Large intestine (tissue), 3 donors: ENCODE measurements at regions not wholly inside any gene's neighbourhood (a gene's known extent, or its start where the extent isn't known, plus 50 kb on each side); places are given as distances from the start of the nearest gene placed in this dataset.

Experiments
- DNase-seq, 2 donors: peaks; one replicate each; pipeline versions ENCODE4 v3.0.0 to v3.0.0-alpha.2; 2013
- H3K27ac ChIP-seq: one replicate; pipeline ENCODE4 v1.5.1; 2013; ENCODE audit warnings: low read length
- H3K27me3 ChIP-seq: 2 replicates; pipeline ENCODE4 v1.6.1; 2013; ENCODE audit warnings: low read length; ENCODE audit not compliant: control insufficient read depth, insufficient read depth
- H3K36me3 ChIP-seq: 2 replicates; pipeline ENCODE4 v1.6.1; 2013; ENCODE audit warnings: low read length; ENCODE audit not compliant: control insufficient read depth, insufficient read depth
- H3K4me1 ChIP-seq: one replicate; pipeline ENCODE4 v1.6.1; 2013; ENCODE audit warnings: low read length; ENCODE audit not compliant: control insufficient read depth, insufficient read depth
- H3K4me3 ChIP-seq: one replicate; pipeline ENCODE4 v1.5.1; 2013; ENCODE audit warnings: low read length
- H3K9me3 ChIP-seq: one replicate; pipeline ENCODE4 v1.6.1; 2013; ENCODE audit warnings: mild to moderate bottlenecking, low read depth, low read length, moderate library complexity; ENCODE audit not compliant: control insufficient read depth
- WGBS: methylation state at CpG from one replicate; pipeline ENCODE4 v1.1.5; 2013; ENCODE audit warnings: low lambda C conversion rate; ENCODE audit not compliant: insufficient coverage; 5-methylcytosine and 5-hydroxymethylcytosine counted together

GRCh38 chr12:131345521-131346436, 365.1 kb upstream of the SFSWAP start:
- no peak overlapping the region for H3K27ac ChIP-seq

DNA sequence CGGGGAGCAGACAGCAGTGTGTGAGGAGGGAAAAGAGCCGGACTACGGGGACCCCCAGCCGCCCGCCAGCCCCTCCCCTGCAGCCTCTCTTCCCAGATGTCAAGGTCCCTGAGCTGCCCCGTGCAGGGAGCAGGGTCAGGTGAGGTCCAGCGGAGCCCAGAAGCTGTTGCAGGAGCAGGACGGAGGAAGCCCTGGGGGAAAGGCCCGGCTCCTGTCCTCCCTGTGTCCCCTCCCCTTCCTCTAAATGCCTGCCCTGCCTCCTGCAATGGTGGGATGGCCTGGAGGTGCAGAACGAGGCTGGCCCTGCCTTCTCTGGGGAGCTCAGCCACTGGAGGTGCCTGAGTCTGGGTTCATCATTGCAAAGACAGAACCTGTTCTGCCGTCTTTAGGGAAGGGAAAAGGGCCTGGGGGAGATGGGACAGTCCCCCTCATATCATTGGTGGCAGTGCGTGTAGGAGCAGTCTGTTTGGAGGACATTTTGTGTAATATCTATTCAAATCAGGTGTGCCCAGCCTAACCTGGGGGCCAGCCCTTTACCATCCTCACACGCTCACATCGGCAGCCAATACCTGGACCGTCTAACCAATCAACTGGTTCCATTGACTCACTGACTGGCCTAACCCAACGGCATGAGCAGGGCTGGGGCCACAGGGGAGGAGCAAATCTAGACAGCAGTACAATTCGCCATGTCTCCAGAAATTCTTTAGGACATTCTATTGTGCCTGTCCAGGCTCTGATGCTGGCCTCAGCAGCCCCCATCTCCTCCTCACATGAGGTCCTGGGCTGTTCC, 364.1 kb upstream of the SFSWAP start:
- no peak overlapping the region for H3K27ac ChIP-seq
- H3K27me3 ChIP-seq = peaks cover 4% of the 10 kb centered on the region

More at GRCh38 chr12:131345521-131346436, 365.1 kb upstream of the SFSWAP start:
- WGBS = no CpG with 5 or more reads among the region's 19 CpGs
- no peak for DNase-seq
- Histone ChIP-seq H3K27me3 (peaks cover 4% of the 10 kb centered on the region), H3K9me3 (no peaks in the 10 kb centered on the region), H3K4me1 (no peaks in the 10 kb centered on the region), H3K36me3 (no peaks in the 10 kb centered on the region), H3K4me3 (no peak overlapping the region)

GRCh38 chr12:131347345-131347714, 363.6 kb upstream of the SFSWAP start:
- no peaks in the 10 kb centered on the region for H3K36me3 ChIP-seq
- 90% methylated on average over 2 of the region's 11 CpGs for WGBS
- peaks cover 4% of the 10 kb centered on the region for H3K27me3 ChIP-seq
- no peaks in the 10 kb centered on the region for H3K4me1 ChIP-seq
- no peak overlapping the region for H3K27ac ChIP-seq
- no peaks in the 10 kb centered on the region for H3K9me3 ChIP-seq
- H3K4me3 ChIP-seq = no peak overlapping the region
- no peak for DNase-seq

More for the DNA sequence above, 364.1 kb upstream of the SFSWAP start:
- no peaks in the 10 kb centered on the region for H3K4me1 ChIP-seq
- no peak for DNase-seq
- no peak overlapping the region for H3K4me3 ChIP-seq
- H3K9me3 ChIP-seq = no peaks in the 10 kb centered on the region
- no CpG with 5 or more reads among the region's 17 CpGs for WGBS
- H3K36me3 ChIP-seq = no peaks in the 10 kb centered on the region

DNA sequence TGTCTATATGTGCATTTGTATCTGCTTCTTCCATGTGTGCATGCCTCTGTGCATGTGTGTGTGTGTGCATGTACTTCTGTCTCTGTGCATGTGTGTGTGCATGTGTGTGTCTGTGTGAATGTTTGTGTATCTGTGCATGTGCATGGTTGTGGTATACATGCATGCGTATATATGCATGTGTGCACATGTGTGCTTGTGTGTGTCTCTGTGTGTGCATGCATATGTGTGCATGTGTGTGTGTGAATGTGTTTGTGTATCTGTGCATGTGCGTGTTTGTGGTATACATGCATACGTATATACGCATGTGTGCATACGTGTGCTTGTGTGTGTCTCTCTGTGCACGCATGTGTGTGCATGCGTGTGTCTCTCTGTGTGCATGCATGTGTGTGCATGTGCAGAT, 363.2 kb upstream of the SFSWAP start:
- Histone ChIP-seq H3K9me3 (no peaks in the 10 kb centered on the region), H3K4me1 (no peaks in the 10 kb centered on the region), H3K36me3 (no peaks in the 10 kb centered on the region), H3K27ac (no peak overlapping the region), H3K4me3 (no peak overlapping the region), H3K27me3 (peaks cover 4% of the 10 kb centered on the region)
- WGBS = no CpG with 5 or more reads among the region's 7 CpGs
- no peak for DNase-seq

DNA sequence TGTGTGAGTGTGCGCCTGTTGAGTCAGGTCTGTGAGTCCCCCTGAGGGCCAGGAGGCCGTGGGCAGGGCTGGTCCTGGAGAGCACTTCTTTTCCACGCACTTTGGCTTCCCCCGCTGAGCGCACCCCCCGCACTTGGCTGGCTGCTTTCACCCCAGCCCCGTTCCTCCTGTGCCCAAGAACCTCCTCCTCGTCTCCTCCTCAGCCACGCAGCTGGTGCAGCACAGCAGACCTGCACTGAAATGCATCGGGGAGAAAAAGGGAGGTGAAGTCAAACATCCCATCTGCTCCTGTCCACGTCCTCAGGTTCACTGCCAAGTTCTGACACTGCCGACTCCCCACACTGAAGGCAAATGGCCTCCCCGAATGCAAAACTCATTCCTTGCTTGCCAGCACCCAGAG, 362.7 kb upstream of the SFSWAP start:
- DNase-seq = no peak
- WGBS = 0% methylated on average over 1 of the region's 13 CpGs
- no peak overlapping the region for H3K27ac ChIP-seq
- no peaks in the 10 kb centered on the region for H3K36me3 ChIP-seq
- H3K9me3 ChIP-seq = no peaks in the 10 kb centered on the region
- peaks cover 4% of the 10 kb centered on the region for H3K27me3 ChIP-seq
- H3K4me3 ChIP-seq = no peak overlapping the region
- no peaks in the 10 kb centered on the region for H3K4me1 ChIP-seq

DNA sequence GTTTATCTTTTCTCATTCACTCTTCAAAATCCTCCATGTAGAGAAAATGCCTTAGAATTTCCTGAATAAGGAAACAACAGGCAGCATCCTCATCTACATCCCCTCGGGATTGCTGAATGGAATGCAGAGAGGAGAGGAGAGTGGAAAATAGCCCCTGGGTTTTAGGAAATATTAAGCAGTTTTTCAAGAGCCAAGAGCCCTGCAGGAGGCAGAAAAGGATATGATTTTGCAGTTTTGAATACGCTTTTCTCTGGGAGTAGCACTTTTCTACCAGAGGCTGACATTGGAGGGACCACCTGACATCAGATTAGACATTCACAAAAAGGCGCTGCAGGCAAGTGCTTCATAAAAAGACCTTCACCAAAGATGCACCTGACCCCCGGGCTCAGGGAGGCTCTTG, 362.2 kb upstream of the SFSWAP start:
- Histone ChIP-seq H3K4me1 (no peaks in the 10 kb centered on the region), H3K4me3 (no peak overlapping the region), H3K27me3 (peaks cover 4% of the 10 kb centered on the region), H3K27ac (no peak overlapping the region), H3K36me3 (no peaks in the 10 kb centered on the region), H3K9me3 (no peaks in the 10 kb centered on the region)
- no peak for DNase-seq
- WGBS = no CpG with 5 or more reads among the region's 4 CpGs

- Histone ChIP-seq H3K9me3 (no peaks in the 10 kb centered on the region), H3K4me3 (no peak overlapping the region), H3K27ac (no peak overlapping the region), H3K27me3 (peaks cover 4% of the 10 kb centered on the region), H3K36me3 (no peaks in the 10 kb centered on the region), H3K4me1 (no peaks in the 10 kb centered on the region)
- 92% methylated on average over 2 of the region's 20 CpGs for WGBS
- DNase-seq = no peak
These were observed 361.3 kb upstream of the SFSWAP start for GRCh38 chr12:131349397-131350127.

- H3K36me3 ChIP-seq = no peaks in the 10 kb centered on the region
- no peak overlapping the region for H3K4me3 ChIP-seq
- H3K9me3 ChIP-seq = no peaks in the 10 kb centered on the region
- no peak for DNase-seq
- no peaks in the 10 kb centered on the region for H3K4me1 ChIP-seq
- no peak overlapping the region for H3K27ac ChIP-seq
- no CpG with 5 or more reads among the region's 3 CpGs for WGBS
- peaks cover 4% of the 10 kb centered on the region for H3K27me3 ChIP-seq
These were observed 360.0 kb upstream of the SFSWAP start for GRCh38 chr12:131350943-131351318.

DNA sequence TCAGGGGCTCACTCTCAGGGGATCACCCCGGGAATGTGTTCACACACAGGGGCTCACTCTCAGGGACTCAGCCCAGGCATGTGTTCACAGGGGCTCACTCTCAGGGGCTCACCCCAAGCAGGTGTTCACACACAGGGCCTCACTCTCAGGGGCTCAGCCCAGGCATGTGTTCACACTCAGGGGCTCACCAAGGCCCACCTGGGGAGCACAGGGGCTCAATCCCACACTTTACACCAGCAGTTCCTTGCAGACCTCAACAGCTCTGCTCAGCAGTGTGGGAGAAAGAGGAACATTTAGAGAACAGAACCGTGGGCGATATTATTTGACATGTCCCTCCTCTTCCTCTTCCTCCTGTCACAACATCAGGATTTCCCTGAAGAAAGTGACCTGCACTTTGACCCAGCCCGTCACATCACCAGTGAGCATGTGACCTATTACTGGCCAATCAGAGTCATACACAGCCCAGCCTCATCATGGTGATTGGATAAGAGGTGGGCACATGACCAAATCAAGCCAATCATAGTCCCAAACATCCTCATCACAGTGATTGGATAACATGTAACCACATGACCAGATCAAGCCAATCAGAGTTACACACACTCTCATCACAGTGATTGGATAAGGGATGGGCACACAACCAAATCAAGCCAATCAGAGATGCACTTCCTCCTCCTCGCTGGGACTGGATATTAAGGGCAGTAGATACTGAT, 359.4 kb upstream of the SFSWAP start:
- no peak overlapping the region for H3K27ac ChIP-seq
- H3K9me3 ChIP-seq = no peaks in the 10 kb centered on the region
- H3K36me3 ChIP-seq = no peaks in the 10 kb centered on the region
- WGBS = 80% methylated on average over 1 of the region's 5 CpGs
- H3K4me1 ChIP-seq = no peaks in the 10 kb centered on the region
- H3K27me3 ChIP-seq = peaks cover 4% of the 10 kb centered on the region
- DNase-seq = no peak
- no peak overlapping the region for H3K4me3 ChIP-seq
